A549 (cell line): ENCODE measurements at regions not wholly inside any gene's neighbourhood (a gene's known extent, or its start where the extent isn't known, plus 50 kb on each side); places are given as distances from the start of the nearest gene placed in this dataset.

Experiments used
- ATAC-seq, 2 experiments: fragments of 200-7000 bp in 1 of 2; fragments of >200 bp in 1 of 2; cut with Nextera tagmentation in 1 of 2; cut with Tn5 transposase in 1 of 2; 3 replicates each; pipeline versions ENCODE4 v1.8.0 to v1.9.1; 2018 to 2020; ENCODE audit warnings: mild to moderate bottlenecking in 1 of 2, moderate library complexity in 1 of 2
- CTCF ChIA-PET: fragments of 300-600 bp; sonication (Branson Sonifier 250); formaldehyde crosslinking; extraction: SDS; loops from one replicate; lab custom pipeline; 2021; ENCODE audit warnings: antibody characterized with exemption, inconsistent platforms; lab: Yijun Ruan, JAX
- POLR2A ChIA-PET: fragments of 350-600 bp; formaldehyde crosslinking; extraction: SDS; loops from one replicate; lab custom pipeline; 2021; ENCODE audit warnings: antibody characterized with exemption, inconsistent platforms; lab: Yijun Ruan, JAX
- DNase-seq, 2 experiments: peaks; one replicate each; pipeline versions ENCODE4 v3.0.0 to v3.0.0-alpha.2; 2011 to 2016; ENCODE audit warnings: low read depth in 1 of 2, low spot score in 1 of 2
- FAIRE-seq: peaks from 2 replicates; lab custom pipeline; 2011; peaks lifted over from hg19 to GRCh38; lab: Jason Lieb, UNC
- H3K27ac ChIP-seq, 2 experiments: fragments of >200 bp; sonication (Bioruptor Twin); formaldehyde crosslinking; 3 replicates each; pipeline ENCODE4 v1.5.1; 2016 to 2017
- H3K4me1 ChIP-seq: fragments of >200 bp; sonication (Bioruptor Twin); formaldehyde crosslinking; 3 replicates; pipeline ENCODE4 v1.6.1; 2016
- H3K4me2 ChIP-seq: fragments of >200 bp; sonication (Bioruptor Twin); formaldehyde crosslinking; 3 replicates; pipeline ENCODE4 v1.6.1; 2016
- H3K4me3 ChIP-seq: fragments of >200 bp; sonication (Bioruptor Twin); formaldehyde crosslinking; 3 replicates; pipeline ENCODE4 v1.5.1; 2016
- H3K9me3 ChIP-seq: fragments of >200 bp; sonication (Bioruptor Twin); formaldehyde crosslinking; 3 replicates; pipeline ENCODE4 v1.6.1; 2016
- CHD2 ChIP-seq: fragments of 150-350 bp; IDR thresholded peaks from 2 replicates; pipeline ENCODE4 v1.6.1; 2014; ENCODE audit warnings: low read length; ENCODE audit not compliant: partially characterized antibody
- CHD4 ChIP-seq: fragments of 200-600 bp; sonication (generic); IDR thresholded peaks from 2 replicates; pipeline ENCODE4 v1.6.1; 2016; ENCODE audit warnings: antibody characterized with exemption, mild to moderate bottlenecking, borderline replicate concordance
- EP300 ChIP-seq, 2 experiments: fragments of >200 bp; sonication (Bioruptor Twin); formaldehyde crosslinking; IDR thresholded peaks; 2 replicates in 1 of 2; 3 replicates in 1 of 2; pipeline ENCODE4 v1.6.1; 2016 to 2017
- FOSL2 ChIP-seq, 2 experiments: fragments of 450-650 bp in 1 of 2; fragments of >200 bp in 1 of 2; sonication (Bioruptor Twin) in 1 of 2; formaldehyde crosslinking; IDR thresholded peaks; 2 replicates each; pipeline versions ENCODE4 v1.5.0 to v1.6.1; 2016 to 2020; ENCODE audit warnings: mild to moderate bottlenecking in 1 of 2, moderate library complexity in 1 of 2
- HES2 ChIP-seq: fragments of >200 bp; sonication (Bioruptor Twin); formaldehyde crosslinking; IDR thresholded peaks from 2 replicates; pipeline ENCODE4 v1.6.1; 2016
- HMGXB4 ChIP-seq: fragments of 250-450 bp; sonication (Bioruptor Pico); IDR thresholded peaks from 2 replicates; pipeline ENCODE4 v1.5.0; 2021; ENCODE audit warnings: mild to moderate bottlenecking, moderate library complexity, borderline replicate concordance
- HOXB5 ChIP-seq: fragments of 250-450 bp; sonication (Bioruptor Pico); IDR thresholded peaks from 2 replicates; pipeline ENCODE4 v1.5.0; 2020; ENCODE audit warnings: mild to moderate bottlenecking, moderate library complexity
- KDM5A ChIP-seq: fragments of 200-600 bp; sonication (generic); IDR thresholded peaks from 2 replicates; pipeline ENCODE4 v1.6.1; 2016; ENCODE audit warnings: antibody characterized with exemption, mild to moderate bottlenecking
- MAZ ChIP-seq: fragments of 150-350 bp; IDR thresholded peaks from 2 replicates; pipeline ENCODE4 v1.6.1; 2014; ENCODE audit warnings: antibody characterized with exemption, low read depth, low read length, borderline replicate concordance
- POLR2A ChIP-seq: IDR thresholded peaks from 2 replicates; pipeline ENCODE4 v1.6.1; 2012; ENCODE audit warnings: mild to moderate bottlenecking, low read length
- POLR2AphosphoS2 ChIP-seq: conservative IDR thresholded peaks from 2 replicates; pipeline ENCODE4 v1.6.1; 2012; ENCODE audit warnings: low read length, improper control_type of control experiment, inconsistent platforms
- RNF2 ChIP-seq: fragments of 200-600 bp; sonication (generic); IDR thresholded peaks from 2 replicates; pipeline ENCODE4 v1.6.1; 2016; ENCODE audit warnings: low read depth, mild to moderate bottlenecking, antibody characterized with exemption, moderate library complexity, borderline replicate concordance
- SREBF2 ChIP-seq: fragments of 450-650 bp; IDR thresholded peaks from 2 replicates; pipeline ENCODE4 v1.6.1; 2014; ENCODE audit warnings: mild to moderate bottlenecking, moderate library complexity
- TFCP2L1 ChIP-seq: fragments of 250-450 bp; sonication (Bioruptor Pico); IDR thresholded peaks from 2 replicates; pipeline ENCODE4 v1.5.0; 2021; ENCODE audit warnings: mild to moderate bottlenecking
- ZFP36 ChIP-seq: fragments of 450-650 bp; IDR thresholded peaks from 2 replicates; pipeline ENCODE4 v1.6.1; 2014; ENCODE audit warnings: borderline replicate concordance; ENCODE audit not compliant: partially characterized antibody
- WGBS: methylation state at CpG from one replicate; pipeline ENCODE4 v1.1.6; 2017; ENCODE audit errors: missing lambda C conversion rate; 5-methylcytosine and 5-hydroxymethylcytosine counted together
- TF ChIP-seq, protein P1 (sequence below): fragments of >200 bp; sonication (Bioruptor Twin); formaldehyde crosslinking; IDR thresholded peaks from 3 replicates; pipeline ENCODE4 v1.5.1; 2016
- TF ChIP-seq, protein P2 (sequence below): IDR thresholded peaks from 2 replicates; pipeline ENCODE4 v1.6.1; 2012; ENCODE audit warnings: low read depth, borderline replicate concordance
- TF ChIP-seq, protein P3 (sequence below): IDR thresholded peaks from 2 replicates; pipeline ENCODE4 v1.6.1; 2012
- TF ChIP-seq, protein P4 (sequence below): fragments of >200 bp; sonication (Bioruptor Twin); formaldehyde crosslinking; IDR thresholded peaks from 3 replicates; pipeline ENCODE4 v1.6.1; 2016

- Histone ChIP-seq H3K27ac (no peak overlapping the region), H3K4me1 (no peaks in the 10 kb centered on the region), H3K4me2 (no peak overlapping the region), H3K4me3 (no peak overlapping the region), H3K9me3 (no peaks in the 10 kb centered on the region)
- no peak for ATAC-seq
- CTCF ChIA-PET: interaction anchor here (0.9 kb wide), 1 partner anchor 9 kb away, joined by 3 read pairs; no protein-coding TSS in a partner anchor
- DNase-seq: no peak
- FAIRE-seq: no peak
- POLR2A ChIA-PET: no interaction called here
- TF ChIP-seq EP300 (IDR thresholded peaks at IDR 0.05) (no peak), CHD4 (no peak), TFCP2L1 (no peak), POLR2A (no peak), CHD2 (no peak), ZFP36 (no peak), HMGXB4 (CRISPR knock-in tag) (no peak)
- TF ChIP-seq, protein P1, sequence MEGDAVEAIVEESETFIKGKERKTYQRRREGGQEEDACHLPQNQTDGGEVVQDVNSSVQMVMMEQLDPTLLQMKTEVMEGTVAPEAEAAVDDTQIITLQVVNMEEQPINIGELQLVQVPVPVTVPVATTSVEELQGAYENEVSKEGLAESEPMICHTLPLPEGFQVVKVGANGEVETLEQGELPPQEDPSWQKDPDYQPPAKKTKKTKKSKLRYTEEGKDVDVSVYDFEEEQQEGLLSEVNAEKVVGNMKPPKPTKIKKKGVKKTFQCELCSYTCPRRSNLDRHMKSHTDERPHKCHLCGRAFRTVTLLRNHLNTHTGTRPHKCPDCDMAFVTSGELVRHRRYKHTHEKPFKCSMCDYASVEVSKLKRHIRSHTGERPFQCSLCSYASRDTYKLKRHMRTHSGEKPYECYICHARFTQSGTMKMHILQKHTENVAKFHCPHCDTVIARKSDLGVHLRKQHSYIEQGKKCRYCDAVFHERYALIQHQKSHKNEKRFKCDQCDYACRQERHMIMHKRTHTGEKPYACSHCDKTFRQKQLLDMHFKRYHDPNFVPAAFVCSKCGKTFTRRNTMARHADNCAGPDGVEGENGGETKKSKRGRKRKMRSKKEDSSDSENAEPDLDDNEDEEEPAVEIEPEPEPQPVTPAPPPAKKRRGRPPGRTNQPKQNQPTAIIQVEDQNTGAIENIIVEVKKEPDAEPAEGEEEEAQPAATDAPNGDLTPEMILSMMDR: no peak
- WGBS: 91% methylated on average over 4 of the region's 4 CpGs
These were observed 147.7 kb downstream of the TM9SF2 start for GRCh38 chr13:99648927-99649326.

- Histone ChIP-seq H3K4me2 (no peak overlapping the region), H3K27ac (no peak overlapping the region), H3K4me1 (no peaks in the 10 kb centered on the region), H3K9me3 (no peaks in the 10 kb centered on the region), H3K4me3 (no peak overlapping the region)
- FAIRE-seq (no peak), DNase-seq (no peak), ATAC-seq (no peak)
- CTCF ChIA-PET: interaction anchor here (0.9 kb wide), 1 partner anchor 10 kb away, joined by 3 read pairs; no protein-coding TSS in a partner anchor
- POLR2A ChIA-PET: no interaction called here
- TF ChIP-seq, protein P2, sequence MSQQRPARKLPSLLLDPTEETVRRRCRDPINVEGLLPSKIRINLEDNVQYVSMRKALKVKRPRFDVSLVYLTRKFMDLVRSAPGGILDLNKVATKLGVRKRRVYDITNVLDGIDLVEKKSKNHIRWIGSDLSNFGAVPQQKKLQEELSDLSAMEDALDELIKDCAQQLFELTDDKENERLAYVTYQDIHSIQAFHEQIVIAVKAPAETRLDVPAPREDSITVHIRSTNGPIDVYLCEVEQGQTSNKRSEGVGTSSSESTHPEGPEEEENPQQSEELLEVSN: no peak
- TF ChIP-seq POLR2A (no peak), HES2 (no peak), HOXB5 (CRISPR knock-in tag) (no peak), MAZ (no peak), POLR2AphosphoS2 (no peak), RNF2 (no peak), KDM5A (no peak), SREBF2 (no peak), ZFP36 (no peak), FOSL2 (IDR thresholded peaks at IDR 0.05) (no peak), FOSL2 (CRISPR knock-in tag; IDR thresholded peaks at IDR 0.05) (no peak)
- TF ChIP-seq, protein P3, sequence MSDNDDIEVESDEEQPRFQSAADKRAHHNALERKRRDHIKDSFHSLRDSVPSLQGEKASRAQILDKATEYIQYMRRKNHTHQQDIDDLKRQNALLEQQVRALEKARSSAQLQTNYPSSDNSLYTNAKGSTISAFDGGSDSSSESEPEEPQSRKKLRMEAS: no peak
- TF ChIP-seq, protein P4, sequence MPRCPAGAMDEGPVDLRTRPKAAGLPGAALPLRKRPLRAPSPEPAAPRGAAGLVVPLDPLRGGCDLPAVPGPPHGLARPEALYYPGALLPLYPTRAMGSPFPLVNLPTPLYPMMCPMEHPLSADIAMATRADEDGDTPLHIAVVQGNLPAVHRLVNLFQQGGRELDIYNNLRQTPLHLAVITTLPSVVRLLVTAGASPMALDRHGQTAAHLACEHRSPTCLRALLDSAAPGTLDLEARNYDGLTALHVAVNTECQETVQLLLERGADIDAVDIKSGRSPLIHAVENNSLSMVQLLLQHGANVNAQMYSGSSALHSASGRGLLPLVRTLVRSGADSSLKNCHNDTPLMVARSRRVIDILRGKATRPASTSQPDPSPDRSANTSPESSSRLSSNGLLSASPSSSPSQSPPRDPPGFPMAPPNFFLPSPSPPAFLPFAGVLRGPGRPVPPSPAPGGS: no peak
- 77% methylated on average over 8 of the region's 8 CpGs for WGBS
These were observed 146.9 kb downstream of the TM9SF2 start for GRCh38 chr13:99648066-99648665.
